Endothelial cell (in vitro differentiated cells): ENCODE measurements at regions not wholly inside any gene's neighbourhood (a gene's known extent, or its start where the extent isn't known, plus 50 kb on each side); places are given as distances from the start of the nearest gene placed in this dataset.
"Not testable (repeated sequence)": the region's sequence is repeated elsewhere in the genome, so short reads cannot be mapped to it uniquely, and the experiment has no call there.

ENCODE experiments used
- DNase-seq: peaks from one replicate; pipeline ENCODE4 v3.0.0; 2021; ENCODE audit warnings: low spot score
- H3K27ac Mint-ChIP-seq: one replicate; pipeline ENCODE4 v1.8.0; 2021; ENCODE audit warnings: mixed read lengths, inconsistent platforms; ENCODE audit not compliant: unreplicated experiment
- H3K27me3 Mint-ChIP-seq: one replicate; pipeline ENCODE4 v1.8.0; 2021; ENCODE audit warnings: mild to moderate bottlenecking, moderate library complexity, mixed read lengths, inconsistent platforms; ENCODE audit not compliant: unreplicated experiment
- H3K36me3 Mint-ChIP-seq: one replicate; pipeline ENCODE4 v1.8.0; 2021; ENCODE audit warnings: mild to moderate bottlenecking, low read depth, mixed read lengths, inconsistent platforms; ENCODE audit not compliant: unreplicated experiment
- H3K4me1 Mint-ChIP-seq: one replicate; pipeline ENCODE4 v1.8.0; 2021; ENCODE audit warnings: mild to moderate bottlenecking, mixed read lengths, inconsistent platforms; ENCODE audit not compliant: unreplicated experiment
- H3K4me3 Mint-ChIP-seq: one replicate; pipeline ENCODE4 v1.8.0; 2021; ENCODE audit warnings: mild to moderate bottlenecking, mixed read lengths, inconsistent platforms; ENCODE audit not compliant: unreplicated experiment
- H3K9me3 Mint-ChIP-seq: one replicate; pipeline ENCODE4 v1.8.0; 2021; ENCODE audit warnings: mixed read lengths, inconsistent platforms; ENCODE audit not compliant: unreplicated experiment
- TF ChIP-seq, protein P1 (sequence below): fragments of 200-600 bp; sonication (generic); IDR thresholded peaks from one replicate; pipeline ENCODE4 v1.5.0; 2021; ENCODE audit warnings: antibody characterized with exemption; ENCODE audit not compliant: unreplicated experiment

DNA sequence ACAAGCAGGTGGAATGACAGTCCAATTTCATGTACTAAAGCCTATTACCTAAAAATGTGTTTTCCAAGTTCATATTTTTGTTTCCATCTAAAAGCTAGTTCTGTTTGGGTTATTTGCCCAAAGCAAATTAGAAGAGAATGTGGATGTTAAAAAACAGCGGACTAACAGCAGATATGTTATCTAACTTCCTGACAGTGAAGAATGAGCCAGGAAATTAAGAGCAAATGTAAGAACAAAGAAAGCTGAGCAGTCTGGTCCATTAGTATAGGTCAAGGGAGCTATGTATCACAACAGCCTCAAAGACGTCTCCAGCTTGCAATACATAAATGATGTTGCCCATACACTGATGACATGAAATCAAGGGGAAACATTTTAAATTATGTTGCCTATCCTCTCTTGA is 145.5 kb upstream of the PLD5 start:
- Mint-ChIP-seq H3K27me3 (no peaks in the 10 kb centered on the region), H3K36me3 (no peaks in the 10 kb centered on the region), H3K4me3 (no peak overlapping the region), H3K9me3 (no peaks in the 10 kb centered on the region), H3K27ac (no peak overlapping the region), H3K4me1 (peaks cover 10% of the 10 kb centered on the region)
- no peak for DNase-seq
- TF ChIP-seq, protein P1, sequence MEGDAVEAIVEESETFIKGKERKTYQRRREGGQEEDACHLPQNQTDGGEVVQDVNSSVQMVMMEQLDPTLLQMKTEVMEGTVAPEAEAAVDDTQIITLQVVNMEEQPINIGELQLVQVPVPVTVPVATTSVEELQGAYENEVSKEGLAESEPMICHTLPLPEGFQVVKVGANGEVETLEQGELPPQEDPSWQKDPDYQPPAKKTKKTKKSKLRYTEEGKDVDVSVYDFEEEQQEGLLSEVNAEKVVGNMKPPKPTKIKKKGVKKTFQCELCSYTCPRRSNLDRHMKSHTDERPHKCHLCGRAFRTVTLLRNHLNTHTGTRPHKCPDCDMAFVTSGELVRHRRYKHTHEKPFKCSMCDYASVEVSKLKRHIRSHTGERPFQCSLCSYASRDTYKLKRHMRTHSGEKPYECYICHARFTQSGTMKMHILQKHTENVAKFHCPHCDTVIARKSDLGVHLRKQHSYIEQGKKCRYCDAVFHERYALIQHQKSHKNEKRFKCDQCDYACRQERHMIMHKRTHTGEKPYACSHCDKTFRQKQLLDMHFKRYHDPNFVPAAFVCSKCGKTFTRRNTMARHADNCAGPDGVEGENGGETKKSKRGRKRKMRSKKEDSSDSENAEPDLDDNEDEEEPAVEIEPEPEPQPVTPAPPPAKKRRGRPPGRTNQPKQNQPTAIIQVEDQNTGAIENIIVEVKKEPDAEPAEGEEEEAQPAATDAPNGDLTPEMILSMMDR, result no peak

DNA sequence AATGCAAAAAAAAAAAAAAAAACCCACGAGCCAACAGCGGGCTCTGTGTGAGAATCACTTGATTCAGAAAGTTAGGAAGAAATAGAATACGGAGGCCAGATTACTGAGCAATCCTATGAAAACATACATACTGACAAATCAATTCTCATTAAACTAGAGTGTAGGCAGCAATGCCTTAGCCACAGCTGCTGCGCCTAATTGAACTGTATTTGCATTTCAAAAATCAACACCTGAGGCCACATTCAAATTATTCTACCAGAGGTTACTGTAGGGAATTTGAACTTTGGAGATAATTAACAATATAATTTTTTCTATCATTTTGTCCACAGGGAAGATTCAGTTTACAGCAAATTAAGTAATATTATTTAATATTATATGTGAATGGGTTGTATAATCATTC is 138.4 kb upstream of the PLD5 start:
- Mint-ChIP-seq H3K4me1 (no peaks in the 10 kb centered on the region), H3K27ac (no peak overlapping the region), H3K36me3 (no peaks in the 10 kb centered on the region), H3K27me3 (no peaks in the 10 kb centered on the region), H3K4me3 (no peak overlapping the region), H3K9me3 (no peaks in the 10 kb centered on the region)
- no peak for DNase-seq
- TF ChIP-seq, protein P1, result no peak

DNA sequence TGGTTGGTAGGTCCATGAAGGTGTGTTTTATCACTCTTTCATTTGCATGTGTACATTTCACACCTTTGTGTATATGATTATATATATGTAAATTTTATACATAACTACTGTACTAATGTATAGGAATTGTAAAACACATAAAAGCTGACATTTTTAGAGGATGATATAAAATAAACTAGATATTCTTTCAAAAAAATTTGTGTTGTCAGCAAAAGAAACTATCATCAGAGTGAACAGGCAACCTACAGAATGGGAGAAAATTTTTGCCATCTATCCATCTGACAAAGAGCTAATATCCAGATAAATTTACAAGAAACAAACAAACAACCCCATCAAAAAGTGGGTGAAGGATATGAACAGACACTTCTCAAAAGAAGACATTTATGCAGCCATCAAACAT is 129.3 kb upstream of the PLD5 start:
- not testable (repeated sequence) for DNase-seq, H3K36me3 Mint-ChIP-seq, H3K4me1 Mint-ChIP-seq, H3K9me3 Mint-ChIP-seq, H3K27me3 Mint-ChIP-seq, H3K4me3 Mint-ChIP-seq, H3K27ac Mint-ChIP-seq

DNA sequence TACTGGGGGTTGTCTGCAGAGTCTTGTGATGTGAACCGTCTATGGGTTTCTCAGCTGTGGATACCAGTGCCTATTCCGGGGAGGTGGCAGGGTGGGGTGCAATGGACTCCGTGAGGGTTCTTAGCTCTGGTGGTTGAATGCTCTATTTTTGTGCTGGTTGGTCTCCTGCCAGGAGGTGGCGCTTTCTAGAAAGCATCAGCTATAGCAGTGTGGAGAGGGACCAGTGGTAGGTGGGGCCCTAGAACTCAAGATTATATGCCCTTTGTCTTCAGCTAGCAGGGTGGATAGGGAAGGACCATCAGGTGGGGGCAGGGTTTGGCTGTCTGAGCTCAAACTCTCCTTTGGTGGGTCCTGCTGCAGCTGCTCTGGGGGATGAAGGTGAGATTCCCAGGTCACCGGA is 127.3 kb upstream of the PLD5 start:
- Mint-ChIP-seq H3K4me3 (no peak overlapping the region), H3K9me3 (no peaks in the 10 kb centered on the region), H3K27me3 (peaks cover 5% of the 10 kb centered on the region), H3K4me1 (no peaks in the 10 kb centered on the region), H3K27ac (no peak overlapping the region), H3K36me3 (no peaks in the 10 kb centered on the region)
- TF ChIP-seq, protein P1, result peak; percentile 50
- DNase-seq, result peak; percentile 66

DNA sequence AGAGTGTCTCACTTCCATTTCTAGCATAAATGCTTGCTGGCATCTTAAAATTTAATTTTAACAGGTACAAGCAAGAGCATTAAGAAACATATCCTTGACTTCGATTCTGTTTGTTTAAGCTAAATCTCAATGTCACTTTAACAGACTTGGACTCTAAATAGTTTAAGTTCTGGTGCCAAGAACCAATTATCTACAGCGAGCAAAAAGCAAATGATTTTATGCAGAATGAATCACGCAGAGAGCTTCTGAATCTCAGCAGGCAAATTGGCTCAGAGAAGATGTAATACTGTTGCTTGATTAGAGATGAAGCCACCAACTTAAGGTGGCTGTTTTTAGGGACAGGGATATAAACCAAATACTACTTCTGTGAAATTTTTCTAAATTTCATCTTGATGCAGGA is 117.0 kb upstream of the PLD5 start:
- Mint-ChIP-seq H3K9me3 (no peaks in the 10 kb centered on the region), H3K27me3 (no peaks in the 10 kb centered on the region), H3K36me3 (no peaks in the 10 kb centered on the region), H3K4me1 (no peaks in the 10 kb centered on the region), H3K4me3 (no peak overlapping the region), H3K27ac (no peak overlapping the region)
- TF ChIP-seq, protein P1, result no peak
- no peak for DNase-seq

DNA sequence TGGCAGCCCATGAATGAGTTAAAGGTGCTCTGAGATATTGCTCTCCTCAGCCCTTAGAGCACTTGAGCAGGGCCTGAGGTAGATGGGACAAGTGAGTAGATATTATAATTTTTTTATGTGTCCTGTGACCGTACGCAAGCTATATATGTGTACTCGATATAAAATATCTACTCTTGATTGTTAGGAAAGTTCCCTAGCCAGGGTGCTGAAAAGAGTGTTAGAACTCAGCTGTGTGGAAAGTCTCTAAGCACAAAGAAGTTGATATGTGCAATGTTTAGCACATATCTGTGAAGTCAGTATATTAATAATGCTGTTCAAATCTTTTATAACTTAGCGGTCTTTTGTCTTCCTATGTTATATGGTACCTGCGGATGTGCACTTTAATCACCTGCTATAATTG is 114.6 kb upstream of the PLD5 start:
- H3K27ac Mint-ChIP-seq, result no peak overlapping the region
- H3K4me3 Mint-ChIP-seq, result no peak overlapping the region
- H3K9me3 Mint-ChIP-seq, result no peaks in the 10 kb centered on the region
- TF ChIP-seq, protein P1, result no peak
- DNase-seq, result no peak
- no peaks in the 10 kb centered on the region for H3K27me3 Mint-ChIP-seq
- no peaks in the 10 kb centered on the region for H3K36me3 Mint-ChIP-seq
- no peaks in the 10 kb centered on the region for H3K4me1 Mint-ChIP-seq
